GM19193 (cell line): ENCODE measurements at regions not wholly inside any gene's neighbourhood (a gene's known extent, or its start where the extent isn't known, plus 50 kb on each side); places are given as distances from the start of the nearest gene placed in this dataset.

ENCODE experiments used
- POLR2A ChIP-seq: IDR thresholded peaks from 4 replicates; pipeline ENCODE4 v1.6.1; 2011; ENCODE audit not compliant: insufficient read depth, insufficient read length; ENCODE audit errors: extremely low read depth

DNA sequence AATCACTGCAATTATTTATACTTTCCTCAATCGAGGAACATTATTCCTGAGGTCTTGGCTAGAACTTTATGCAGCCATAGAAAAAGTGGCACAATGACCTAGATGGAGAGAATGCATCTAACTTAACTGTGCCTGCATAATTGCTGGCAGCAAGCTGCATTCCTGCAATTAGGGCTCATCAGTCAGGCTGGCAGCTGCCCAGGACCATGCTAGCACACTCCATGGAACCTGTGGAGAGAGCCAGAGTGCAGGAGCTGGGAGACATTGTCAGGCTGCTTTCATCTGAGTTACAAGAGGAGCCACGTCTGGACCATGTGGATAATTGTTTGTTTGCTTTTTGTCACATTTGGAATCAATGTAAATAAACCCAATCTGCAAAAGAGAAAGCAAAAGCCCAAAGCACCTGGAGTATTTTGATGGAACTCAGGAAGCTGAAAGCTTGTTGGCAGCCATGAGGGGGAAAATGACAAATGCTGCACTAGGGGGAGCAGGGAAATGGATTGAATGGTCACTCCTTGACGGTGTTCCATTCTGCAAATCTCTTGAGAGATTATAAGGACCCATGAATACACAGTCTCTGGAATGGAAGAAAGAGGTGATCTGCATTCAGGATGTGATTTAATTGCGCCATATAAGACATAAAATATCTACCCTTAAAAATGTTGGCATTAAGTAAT lies 839.9 kb downstream of the MAT2B start:
- no peak for TF ChIP-seq POLR2A

DNA sequence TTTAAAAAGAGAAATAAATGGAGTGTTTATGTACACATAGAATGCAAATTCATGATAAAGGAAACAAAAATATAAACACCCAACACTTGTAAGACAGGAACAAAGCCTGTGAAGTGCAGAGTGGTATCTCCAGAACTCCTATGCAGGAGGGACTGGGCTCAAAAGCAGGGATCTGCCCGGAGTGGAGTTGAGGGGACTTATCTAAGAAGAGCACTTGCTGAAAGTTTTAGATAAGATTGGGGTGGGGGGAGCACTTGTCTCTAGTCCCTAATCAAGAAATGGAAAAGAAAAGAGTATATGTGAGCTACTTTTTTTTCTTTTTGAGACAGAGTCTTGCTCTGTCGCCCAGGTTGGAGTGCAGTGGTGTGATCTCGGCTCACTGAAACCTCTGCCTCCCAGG lies 840.4 kb downstream of the MAT2B start:
- TF ChIP-seq POLR2A = no peak

DNA sequence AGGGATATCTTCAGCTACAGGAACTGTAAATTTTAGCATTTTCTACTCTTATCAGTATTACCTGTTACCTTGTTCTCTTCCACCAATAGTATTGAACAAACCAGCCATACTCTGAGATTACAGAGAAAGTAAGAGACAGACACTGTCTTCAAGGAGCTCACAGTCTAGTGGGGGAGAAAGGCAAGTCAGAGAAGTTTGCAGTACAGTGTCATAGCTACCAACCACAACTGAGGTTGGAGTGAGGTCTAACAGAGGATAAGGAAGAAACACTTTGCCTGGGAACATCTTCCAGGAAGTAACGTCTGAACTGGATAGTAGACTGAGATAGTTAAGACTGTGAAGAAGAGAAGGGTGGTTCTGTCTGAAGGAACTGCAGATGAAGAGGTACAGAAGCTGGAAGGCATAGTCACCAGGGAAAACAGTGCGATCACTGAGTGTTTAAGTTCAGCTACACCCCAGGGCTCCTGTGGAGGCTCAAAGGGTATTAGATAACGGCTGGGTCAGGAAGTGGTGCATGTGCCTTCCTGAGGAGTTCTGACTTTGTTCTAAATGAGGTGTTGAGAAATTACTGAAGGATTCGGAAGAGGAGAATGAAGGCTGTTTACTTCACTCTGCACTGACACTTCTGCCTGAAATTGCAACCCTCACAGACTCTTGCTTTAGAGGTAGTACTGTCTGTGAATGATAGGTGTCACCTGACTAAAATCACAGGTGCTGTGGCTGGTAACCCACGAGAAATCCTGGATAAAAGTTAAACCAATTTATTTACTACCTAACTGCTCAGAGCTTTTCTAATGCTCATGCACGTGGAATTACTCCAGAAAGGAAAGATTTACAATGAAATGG lies 841.6 kb downstream of the MAT2B start:
- TF ChIP-seq POLR2A = no peak

DNA sequence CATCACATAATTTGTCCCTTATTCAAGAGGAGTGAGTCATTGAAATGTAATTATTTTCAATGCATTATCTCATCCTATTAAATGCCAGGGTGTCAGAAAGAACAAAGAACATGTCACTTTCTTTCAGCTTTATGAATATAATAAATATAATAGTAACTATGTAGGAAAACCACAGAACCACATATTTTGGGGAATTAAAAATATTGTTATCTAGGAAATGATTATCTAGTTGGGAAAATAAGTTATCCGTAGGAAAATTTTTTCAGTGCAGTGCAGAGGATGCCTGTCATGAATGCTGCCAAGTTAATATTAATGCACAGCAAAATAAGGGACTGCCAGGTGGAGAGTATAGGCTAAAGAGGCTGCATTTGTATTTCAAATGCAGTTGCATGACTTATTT lies 844.8 kb downstream of the MAT2B start:
- no peak for TF ChIP-seq POLR2A

DNA sequence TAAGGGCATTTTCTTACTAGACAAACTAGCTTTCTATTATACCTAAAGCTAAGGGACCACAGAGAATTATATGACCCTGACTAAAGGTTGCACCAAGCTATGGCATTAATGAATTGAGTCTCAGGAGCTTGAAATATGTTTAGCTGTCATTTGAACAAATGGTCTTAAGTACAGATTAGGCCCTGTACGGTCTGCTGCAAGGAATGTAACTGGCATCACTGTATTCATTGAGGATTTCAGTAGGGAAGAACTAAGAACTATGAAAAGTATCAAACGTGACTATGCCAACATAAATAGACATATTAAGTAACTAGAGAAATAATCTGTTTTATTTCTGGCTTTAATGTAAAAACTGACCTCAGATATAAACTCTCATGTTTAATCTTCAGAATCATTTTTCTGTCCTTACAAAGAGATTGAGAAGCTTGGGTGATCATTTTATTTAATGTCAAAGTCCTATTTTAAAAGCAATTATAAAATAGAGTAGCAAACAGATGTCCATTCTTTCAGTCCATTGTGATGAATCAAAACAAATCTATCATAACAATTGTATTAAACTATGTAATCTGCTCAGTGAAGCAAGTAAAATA lies 845.9 kb downstream of the MAT2B start:
- no peak for TF ChIP-seq POLR2A

DNA sequence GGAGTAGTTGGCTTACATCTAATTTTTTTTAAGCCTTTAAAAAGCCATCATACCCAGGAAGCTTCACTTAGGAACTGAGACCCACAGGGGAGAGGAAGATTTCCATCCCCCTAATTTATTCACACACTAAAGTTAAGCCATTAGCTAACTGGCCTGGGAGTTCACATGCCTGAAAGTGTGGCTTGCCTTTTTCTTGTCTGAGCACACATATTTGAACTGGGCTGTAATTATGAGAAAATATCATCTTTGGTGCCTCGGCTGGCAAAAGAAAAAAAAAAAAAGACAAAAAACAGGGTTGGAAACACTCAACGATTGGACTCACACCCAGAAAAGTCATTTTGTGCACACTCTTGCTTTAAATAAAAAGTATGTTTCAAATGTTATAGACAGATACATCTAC lies 847.3 kb downstream of the MAT2B start:
- TF ChIP-seq POLR2A = no peak

DNA sequence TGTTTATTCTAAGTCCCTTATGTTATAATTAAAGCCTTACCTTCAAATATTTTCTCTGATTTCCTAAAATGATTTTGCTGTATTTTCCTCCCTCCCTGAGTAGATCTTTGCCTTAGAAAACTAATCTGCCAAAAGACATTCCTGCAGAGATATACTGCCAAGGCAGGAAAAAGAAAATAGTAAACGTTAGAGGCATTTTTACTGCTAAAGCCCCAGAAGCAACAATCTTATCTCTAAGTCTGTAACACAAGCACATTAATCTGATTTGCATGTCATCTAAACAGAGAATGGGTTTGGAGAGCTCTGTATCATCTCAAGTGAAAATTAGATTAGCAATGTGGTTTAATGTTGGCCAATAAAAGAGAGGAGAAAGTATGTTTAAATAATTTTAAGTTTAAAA lies 847.7 kb downstream of the MAT2B start:
- no peak for TF ChIP-seq POLR2A

DNA sequence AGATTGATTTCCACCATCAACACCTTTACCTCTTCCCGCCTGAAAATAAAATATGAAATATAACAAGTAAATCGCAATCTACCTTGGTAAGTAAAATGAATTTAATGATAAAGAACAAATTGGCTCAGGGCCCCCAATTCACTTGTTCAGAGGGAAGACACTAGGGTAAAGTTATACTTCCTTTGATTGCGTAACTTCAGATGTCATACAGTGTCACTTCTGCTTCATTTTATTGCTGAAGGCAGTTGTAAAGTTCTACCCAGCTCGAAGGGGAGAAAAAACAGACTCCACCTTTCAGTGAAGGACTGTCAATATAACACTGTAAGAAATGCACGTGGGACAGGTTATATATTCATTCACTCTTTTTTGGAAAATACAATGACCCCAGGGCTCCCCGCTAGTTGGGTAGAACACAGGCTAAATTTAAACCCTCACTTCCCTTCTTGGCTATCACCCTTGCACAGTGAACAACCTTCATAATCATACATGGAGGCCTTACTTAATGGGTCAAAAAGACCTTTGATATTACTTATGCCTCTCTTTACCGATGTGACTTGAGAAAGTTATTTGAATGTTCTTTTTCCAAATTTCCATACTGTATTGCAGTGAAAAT lies 848.8 kb downstream of the MAT2B start:
- TF ChIP-seq POLR2A = no peak

DNA sequence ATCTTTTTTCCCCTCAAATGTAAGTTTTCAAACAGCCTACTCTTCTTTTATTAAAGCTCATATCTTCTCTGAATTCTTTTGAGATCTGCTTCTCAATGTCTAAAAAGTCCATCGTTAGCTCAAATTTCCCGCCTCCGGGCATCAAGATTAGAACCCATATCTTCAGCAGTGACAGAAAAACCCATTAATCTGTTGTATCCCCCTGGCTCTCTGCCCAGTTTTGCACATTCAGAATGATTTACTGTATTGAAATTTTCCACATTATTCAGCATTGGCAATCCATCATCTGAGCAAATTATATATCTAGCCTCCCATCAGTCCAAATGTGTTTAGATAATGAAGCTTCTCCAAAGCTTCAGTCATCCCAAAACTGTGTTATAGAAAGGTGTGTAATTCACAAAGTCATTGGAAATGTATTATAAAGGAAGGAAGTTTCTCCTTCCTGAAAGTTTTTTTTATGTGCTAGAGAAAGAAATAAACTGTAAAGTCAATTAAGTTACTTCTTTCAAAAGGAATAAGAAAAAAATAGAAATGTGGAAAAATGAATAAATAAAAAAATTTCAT lies 849.9 kb downstream of the MAT2B start:
- no peak for TF ChIP-seq POLR2A

DNA sequence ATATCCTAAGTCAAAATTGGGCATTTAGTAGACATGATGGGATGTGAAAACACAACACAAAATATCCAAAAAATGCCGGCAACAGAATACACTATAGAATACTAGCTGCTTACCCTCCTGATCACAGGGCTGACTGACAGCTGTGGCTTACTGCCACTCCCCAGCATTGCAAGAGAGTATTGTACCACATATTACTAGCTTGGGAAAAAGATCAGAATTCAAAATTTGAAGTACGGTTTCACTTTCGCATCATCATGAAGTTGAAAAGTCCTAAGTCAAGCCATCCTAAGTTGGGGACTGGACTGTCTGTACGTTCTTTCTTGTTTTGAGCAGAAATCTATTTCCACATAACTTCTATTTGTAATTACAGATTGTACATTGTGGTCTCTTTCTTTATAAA lies 851.4 kb downstream of the MAT2B start:
- TF ChIP-seq POLR2A = no peak

DNA sequence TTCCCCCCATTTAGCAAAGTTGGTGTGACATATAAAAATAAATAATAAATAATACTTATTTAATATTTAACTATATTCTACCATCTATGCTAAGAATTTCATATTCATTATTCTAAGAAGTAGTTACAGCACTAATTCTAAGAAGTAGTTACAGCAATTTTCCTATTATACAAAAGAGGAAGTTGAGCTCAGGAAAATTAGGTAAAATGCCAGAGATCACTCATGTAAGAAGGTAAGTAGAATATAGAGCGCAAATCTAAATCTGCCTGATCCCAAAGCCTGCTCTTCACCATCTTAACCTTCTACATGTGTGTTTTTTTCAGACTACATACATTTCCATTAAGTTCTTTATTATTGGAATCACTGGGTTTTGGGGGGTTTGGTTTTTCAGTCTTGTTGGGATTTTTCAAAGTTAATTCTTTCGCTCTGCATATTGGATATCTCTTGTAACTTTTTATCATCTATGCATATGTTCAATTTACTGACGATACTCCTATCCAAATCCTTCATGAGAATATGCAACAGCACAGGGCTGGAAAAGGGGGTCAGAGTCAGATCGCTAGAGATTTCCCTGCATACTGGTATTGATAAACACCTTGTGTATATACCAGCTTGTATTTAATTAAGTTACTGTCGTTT lies 852.1 kb downstream of the MAT2B start:
- TF ChIP-seq POLR2A = no peak

DNA sequence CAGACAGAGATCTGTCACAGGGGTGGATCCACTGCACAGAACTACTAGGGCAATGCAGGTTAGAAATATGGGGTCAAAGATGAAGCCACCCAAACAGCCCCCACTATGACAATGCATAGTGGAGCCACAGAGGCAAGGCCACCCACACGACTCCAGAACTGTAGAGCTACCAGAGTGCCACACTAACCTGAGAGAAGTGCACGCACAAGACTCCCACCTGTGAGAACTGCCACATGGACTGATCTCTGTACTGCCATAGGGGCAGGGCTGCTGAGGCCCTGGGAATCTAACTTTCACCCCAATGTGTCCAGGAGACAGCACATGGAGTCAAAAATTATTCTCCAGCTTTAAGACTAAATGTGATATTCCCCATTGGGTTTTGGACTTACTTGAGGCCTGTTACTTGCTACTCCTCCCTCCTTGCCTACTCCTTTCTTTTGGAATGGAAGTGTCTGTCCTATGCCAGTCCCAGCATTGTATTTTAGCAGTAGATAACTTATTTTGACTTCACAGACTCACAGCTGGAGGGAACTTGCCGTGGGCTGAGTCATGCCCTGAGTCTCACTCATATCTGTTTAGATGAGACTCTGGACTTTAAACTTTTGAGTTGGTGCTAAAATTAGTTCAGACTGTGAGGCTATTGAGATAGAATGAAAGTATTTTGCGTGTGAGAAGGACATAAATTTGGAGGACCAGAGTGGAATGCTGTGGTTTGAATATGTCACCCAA lies 853.3 kb downstream of the MAT2B start:
- no peak for TF ChIP-seq POLR2A

DNA sequence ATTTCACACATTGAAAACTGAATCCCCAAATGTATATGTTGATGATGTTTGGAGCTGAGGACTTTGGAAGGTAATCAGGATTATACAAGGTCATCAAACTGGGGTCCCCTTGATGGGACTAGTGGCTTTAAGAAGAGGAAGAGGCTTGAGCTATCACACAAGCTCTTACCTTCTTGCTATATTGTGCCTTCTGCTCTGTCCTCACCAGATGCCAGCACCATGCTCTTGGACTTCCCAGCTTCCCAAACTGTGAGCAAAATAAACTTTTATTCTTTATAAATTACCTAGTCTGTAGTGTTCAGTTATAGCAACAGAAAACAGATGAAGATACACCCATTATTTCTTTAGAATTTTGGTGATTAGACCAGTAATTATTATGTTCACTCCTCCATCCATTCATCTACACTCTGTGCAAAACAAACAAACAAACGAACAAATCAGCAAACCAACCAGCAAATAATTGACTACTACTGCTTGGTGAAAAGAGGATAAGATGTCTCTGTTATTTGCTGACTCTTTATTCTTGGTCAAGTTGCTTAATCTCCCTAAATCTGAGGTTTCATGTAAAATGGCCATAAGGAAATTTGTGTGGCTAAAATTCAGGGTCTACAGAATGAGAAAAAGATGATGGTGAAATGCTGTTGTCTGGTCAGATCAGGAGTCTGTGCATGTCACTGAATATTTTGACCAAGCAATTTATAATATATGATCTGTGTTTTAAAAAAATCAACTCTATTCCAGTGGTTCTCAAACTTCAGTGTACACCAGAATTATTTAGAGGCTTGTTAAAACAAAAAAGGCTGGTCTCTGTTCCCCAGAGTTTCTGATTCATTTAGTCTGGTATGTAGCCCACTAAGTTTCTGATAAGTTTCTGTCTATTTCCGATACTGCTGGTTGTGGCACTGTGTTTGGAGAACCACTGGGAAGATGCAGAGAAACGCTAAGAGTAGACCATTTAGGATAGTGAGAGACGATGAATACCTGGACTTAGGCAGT lies 854.1 kb downstream of the MAT2B start:
- TF ChIP-seq POLR2A = no peak
